ENCODE measurements at regions not wholly inside any gene's neighbourhood (a gene's known extent, or its start where the extent isn't known, plus 50 kb on each side); places are given as distances from the start of the nearest gene placed in this dataset.
A peak's percentile ranks its signal among the peaks of the same experiment; 100 is the strongest.
"Not testable (repeated sequence)": the region's sequence is repeated elsewhere in the genome, so short reads cannot be mapped to it uniquely, and the experiment has no call there.

- no peak overlapping the region for H3K23ac ChIP-seq (ENCODE audit: insufficient read length)
- no peak overlapping the region for H3K56ac ChIP-seq (replicated peaks; ENCODE audit: insufficient read length, low read depth, low read length)
- H2BK120ac ChIP-seq (replicated peaks; ENCODE audit: low read depth, low read length) = no peak overlapping the region
- no peak overlapping the region for H2AFZ ChIP-seq (ENCODE audit: low read length)
- H3K4me1 ChIP-seq (replicated peaks in 1 of 4; ENCODE audit: control insufficient read depth in 3 of 4, insufficient read depth in 4 of 4, low read length in 3 of 4) = no peaks in the 10 kb centered on the region
- 0 out of 4 replicates have a peak, but pooled peaks cover 0 to 2% of the 10 kb centered on the region in 2 experiments for H3K9me3 ChIP-seq (ENCODE audit: insufficient read depth in 2 of 2, low read depth in 1 of 2, low read length in 1 of 2)
- no peaks in the 10 kb centered on the region; a peak in 1 of 8 replicates for H3K36me3 ChIP-seq (ENCODE audit: control insufficient read depth in 2 of 4, insufficient read depth in 4 of 4, low read length in 3 of 4)
- WGBS, 2 experiments (ENCODE audit: extremely low coverage in 1 of 2, insufficient coverage in 1 of 2, insufficient read length in 1 of 2, insufficient replicate concordance in 2 of 2, low coverage in 1 of 2, low lambda C conversion rate in 2 of 2, missing lambda C conversion rate in 1 of 2) = 90% methylated on average over 4 of the region's 4 CpGs; no CpG with 5 or more reads in 1 of the 2 experiments
- H2BK12ac ChIP-seq (ENCODE audit: low read depth, low read length) = no peak overlapping the region
- H3K14ac ChIP-seq (ENCODE audit: insufficient read length) = no peak overlapping the region
- no peaks in the 10 kb centered on the region for H3K23me2 ChIP-seq (ENCODE audit: low read depth, low read length)
- no peaks in the 10 kb centered on the region for H3K79me1 ChIP-seq (ENCODE audit: low read depth, low read length)
- H4K5ac ChIP-seq (ENCODE audit: insufficient read length, low read depth, low read length) = no peak overlapping the region
- H4K91ac ChIP-seq (replicated peaks; ENCODE audit: insufficient read length, low read length) = no peak overlapping the region
- H2BK15ac ChIP-seq (ENCODE audit: low read length) = no peak overlapping the region
- H4K8ac ChIP-seq (ENCODE audit: extremely low read depth, insufficient read depth, low read length) = no peak overlapping the region
- no peaks in the 10 kb centered on the region for H3K27me3 ChIP-seq (replicated peaks in 1 of 4; ENCODE audit: control insufficient read depth in 3 of 4, extremely low read depth in 1 of 4, insufficient read depth in 3 of 4, low read length in 3 of 4)
- no peak overlapping the region for H3K4me2 ChIP-seq (ENCODE audit: insufficient read depth in 1 of 2, low read depth in 2 of 2, low read length in 2 of 2)
- H2BK20ac ChIP-seq (ENCODE audit: low read length) = no peak overlapping the region
- H3K4me3 ChIP-seq (ENCODE audit: extremely low read depth in 1 of 4, insufficient read depth in 2 of 4, low read depth in 3 of 4, low read length in 4 of 4) = no peak overlapping the region
- H3K4ac ChIP-seq (replicated peaks; ENCODE audit: insufficient read length, low read depth, low read length) = no peak overlapping the region
- no peak overlapping the region for H3K9ac ChIP-seq (replicated peaks in 1 of 4; ENCODE audit: extremely low read depth in 1 of 4, low read depth in 3 of 4, low read length in 3 of 4)
- DNase-seq (ENCODE audit: low read depth in 1 of 2, low spot score in 2 of 2) = no peak
- H2BK5ac ChIP-seq (ENCODE audit: low read depth, low read length) = no peak overlapping the region
- no peak for TF ChIP-seq SIX5 (IDR thresholded peaks at IDR 0.05; ENCODE audit: low read depth, low read length)
- peak; percentile 36; the same call in 1 of the 2 replicates for TF ChIP-seq SRF (IDR thresholded peaks at IDR 0.05; ENCODE audit: low read depth, low read length)
- no peak overlapping the region for H3K18ac ChIP-seq (ENCODE audit: extremely low read depth, low read length)
- POLR2A ChIA-PET (ENCODE audit: partially characterized antibody) = no interaction called here
- CTCF ChIA-PET (ENCODE audit: partially characterized antibody) = interaction anchor here (1.0 to 1.4 kb wide), 4 partner anchors 12 to 206 kb away, joined by 3 to 4 read pairs (median 4); no protein-coding TSS in a partner anchor
- no peaks in the 10 kb centered on the region for H3K79me2 ChIP-seq (ENCODE audit: control insufficient read depth in 1 of 2, insufficient read depth in 2 of 2, low read length in 2 of 2)
- no peak for FAIRE-seq
- no peak overlapping the region for H3K27ac ChIP-seq (ENCODE audit: low read depth, low read length)
- H4K20me1 ChIP-seq (replicated peaks in 1 of 2; ENCODE audit: control insufficient read depth in 1 of 2, insufficient read depth in 2 of 2, low read length in 2 of 2) = no peaks in the 10 kb centered on the region
- H2AK5ac ChIP-seq (ENCODE audit: low read depth, low read length) = no peak overlapping the region
Measured at GRCh38 chr10:123367195-123367594, 213.0 kb downstream of the BUB3 start.

DNA sequence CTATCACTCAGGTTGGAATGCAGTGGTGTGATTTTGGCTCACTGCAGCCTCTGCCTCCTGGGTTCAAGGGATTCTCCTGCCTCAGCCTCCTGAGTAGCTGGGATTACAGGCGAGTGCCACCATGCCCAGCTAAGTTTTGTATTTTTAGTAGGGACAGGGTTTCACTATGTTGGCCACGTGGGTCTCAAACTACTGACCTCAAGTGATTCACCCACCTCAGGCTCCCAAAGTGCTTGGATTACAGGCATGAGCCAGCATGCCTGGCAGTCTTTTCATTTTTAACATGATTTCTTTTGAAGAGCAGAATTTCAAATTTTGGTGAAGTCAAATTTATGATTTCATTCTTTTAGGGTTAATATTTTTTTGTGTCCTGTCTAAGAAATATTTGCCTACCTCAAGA, 217.4 kb downstream of the BUB3 start:
- WGBS, 2 experiments (ENCODE audit: extremely low coverage in 1 of 2, insufficient coverage in 1 of 2, insufficient read length in 1 of 2, insufficient replicate concordance in 2 of 2, low coverage in 1 of 2, low lambda C conversion rate in 2 of 2, missing lambda C conversion rate in 1 of 2) = 80% methylated on average over 2 of the region's 2 CpGs; no CpG with 5 or more reads in 1 of the 2 experiments
- H2BK12ac ChIP-seq (ENCODE audit: low read depth, low read length); H3K27ac ChIP-seq (ENCODE audit: low read depth, low read length); H2BK20ac ChIP-seq (ENCODE audit: low read length); H2BK5ac ChIP-seq (ENCODE audit: low read depth, low read length); FAIRE-seq; H3K23me2 ChIP-seq (ENCODE audit: low read depth, low read length); H3K9ac ChIP-seq (replicated peaks in 1 of 4; ENCODE audit: extremely low read depth in 1 of 4, low read depth in 3 of 4, low read length in 3 of 4); H3K9me3 ChIP-seq (ENCODE audit: insufficient read depth in 2 of 2, low read depth in 1 of 2, low read length in 1 of 2); H3K79me1 ChIP-seq (ENCODE audit: low read depth, low read length); H3K79me2 ChIP-seq (ENCODE audit: control insufficient read depth in 1 of 2, insufficient read depth in 2 of 2, low read length in 2 of 2); H3K4ac ChIP-seq (replicated peaks; ENCODE audit: insufficient read length, low read depth, low read length); H3K4me3 ChIP-seq (ENCODE audit: extremely low read depth in 1 of 4, insufficient read depth in 2 of 4, low read depth in 3 of 4, low read length in 4 of 4); H4K91ac ChIP-seq (replicated peaks; ENCODE audit: insufficient read length, low read length); H3K36me3 ChIP-seq (ENCODE audit: control insufficient read depth in 2 of 4, insufficient read depth in 4 of 4, low read length in 3 of 4); H4K5ac ChIP-seq (ENCODE audit: insufficient read length, low read depth, low read length); CTCF ChIA-PET (ENCODE audit: partially characterized antibody); POLR2A ChIA-PET (ENCODE audit: partially characterized antibody); H4K8ac ChIP-seq (ENCODE audit: extremely low read depth, insufficient read depth, low read length); H3K56ac ChIP-seq (replicated peaks; ENCODE audit: insufficient read length, low read depth, low read length); H3K18ac ChIP-seq (ENCODE audit: extremely low read depth, low read length); H4K20me1 ChIP-seq (replicated peaks in 1 of 2; ENCODE audit: control insufficient read depth in 1 of 2, insufficient read depth in 2 of 2, low read length in 2 of 2); H3K14ac ChIP-seq (ENCODE audit: insufficient read length); H2BK120ac ChIP-seq (replicated peaks; ENCODE audit: low read depth, low read length); DNase-seq (ENCODE audit: low read depth in 1 of 2, low spot score in 2 of 2); H2BK15ac ChIP-seq (ENCODE audit: low read length); H3K4me1 ChIP-seq (replicated peaks in 1 of 4; ENCODE audit: control insufficient read depth in 3 of 4, insufficient read depth in 4 of 4, low read length in 3 of 4); H3K27me3 ChIP-seq (replicated peaks in 1 of 4; ENCODE audit: control insufficient read depth in 3 of 4, extremely low read depth in 1 of 4, insufficient read depth in 3 of 4, low read length in 3 of 4); H2AFZ ChIP-seq (ENCODE audit: low read length); H3K23ac ChIP-seq (ENCODE audit: insufficient read length); H3K4me2 ChIP-seq (ENCODE audit: insufficient read depth in 1 of 2, low read depth in 2 of 2, low read length in 2 of 2); H2AK5ac ChIP-seq (ENCODE audit: low read depth, low read length): not testable (repeated sequence)

Measured in H1 (cell line).